Activated CD8-positive, alpha-beta memory T cell treated with anti-CD3 and anti-CD28 coated beads for 4 hours (primary cell): ENCODE measurements at regions not wholly inside any gene's neighbourhood (a gene's known extent, or its start where the extent isn't known, plus 50 kb on each side); places are given as distances from the start of the nearest gene placed in this dataset.
"Not testable (repeated sequence)": the region's sequence is repeated elsewhere in the genome, so short reads cannot be mapped to it uniquely, and the experiment has no call there.

ENCODE experiments used
- DNase-seq, 2 donors: peaks; one replicate each; pipeline ENCODE4 v3.0.0-alpha.2; 2020; ENCODE audit warnings: low read depth in 2 of 2

- DNase-seq: no peak
These were observed 353.4 kb downstream of the OLFM4 start for GRCh38 chr13:53382008-53382407.

GRCh38 chr13:53398051-53398450, 369.4 kb downstream of the OLFM4 start:
- no peak for DNase-seq

- no peak for DNase-seq
These were observed 377.0 kb downstream of the OLFM4 start for GRCh38 chr13:53405616-53406015.

GRCh38 chr13:53408306-53408705, 379.7 kb downstream of the OLFM4 start:
- no peak for DNase-seq

GRCh38 chr13:53408847-53409568, 380.4 kb downstream of the OLFM4 start:
- DNase-seq: no peak

- no peak for DNase-seq
These were observed 382.9 kb downstream of the OLFM4 start for GRCh38 chr13:53411463-53411862.

GRCh38 chr13:53415135-53415534, 386.5 kb downstream of the OLFM4 start:
- no peak for DNase-seq

- DNase-seq: no peak
These were observed 389.0 kb downstream of the OLFM4 start for GRCh38 chr13:53417601-53418000.

GRCh38 chr13:53422415-53422814, 393.8 kb downstream of the OLFM4 start:
- DNase-seq: no peak

- DNase-seq: no peak
These were observed 407.8 kb downstream of the OLFM4 start for GRCh38 chr13:53436396-53436795.

- no peak for DNase-seq
These were observed 411.0 kb downstream of the OLFM4 start for GRCh38 chr13:53439439-53440225.

GRCh38 chr13:53442979-53443378, 414.4 kb downstream of the OLFM4 start:
- DNase-seq: no peak

GRCh38 chr13:53445686-53446085, 417.1 kb downstream of the OLFM4 start:
- DNase-seq: no peak

GRCh38 chr13:53447456-53447855, 418.8 kb downstream of the OLFM4 start:
- DNase-seq: no peak

- no peak for DNase-seq
These were observed 419.2 kb downstream of the OLFM4 start for GRCh38 chr13:53447863-53448262.

GRCh38 chr13:53452263-53452808, 423.7 kb downstream of the OLFM4 start:
- DNase-seq: not testable (repeated sequence)

- DNase-seq: no peak
These were observed 432.2 kb downstream of the OLFM4 start for GRCh38 chr13:53460796-53461195.

GRCh38 chr13:53463106-53463505, 434.5 kb downstream of the OLFM4 start:
- DNase-seq: no peak

- DNase-seq: no peak
These were observed 438.0 kb downstream of the OLFM4 start for GRCh38 chr13:53466576-53466975.

GRCh38 chr13:53473397-53473796, 444.8 kb downstream of the OLFM4 start:
- DNase-seq: no peak

- DNase-seq: no peak
These were observed 446.3 kb downstream of the OLFM4 start for GRCh38 chr13:53474878-53475277.

GRCh38 chr13:53490752-53491151, 462.1 kb downstream of the OLFM4 start:
- no peak for DNase-seq

- no peak for DNase-seq
These were observed 465.8 kb downstream of the OLFM4 start for GRCh38 chr13:53494406-53494805.
